Testis (tissue), 2 donors: ENCODE measurements at regions not wholly inside any gene's neighbourhood (a gene's known extent, or its start where the extent isn't known, plus 50 kb on each side); places are given as distances from the start of the nearest gene placed in this dataset.

Experiments used
- DNase-seq: peaks from one replicate; pipeline ENCODE4 v3.0.0-alpha.2; 2019
- H3K27ac ChIP-seq, 2 donors: fragments of 200-600 bp; sonication (generic); one replicate each; pipeline ENCODE4 v1.5.1; 2019
- H3K27me3 ChIP-seq: fragments of 200-600 bp; sonication (generic); one replicate; pipeline ENCODE4 v1.5.1; 2019
- H3K36me3 ChIP-seq: fragments of 200-600 bp; sonication (generic); one replicate; pipeline ENCODE4 v1.5.1; 2017; ENCODE audit warnings: low read depth; ENCODE audit errors: missing control alignments
- H3K4me1 ChIP-seq: fragments of 200-600 bp; sonication (generic); one replicate; pipeline ENCODE4 v1.5.1; 2019
- H3K4me3 ChIP-seq, 2 donors: fragments of 200-600 bp; sonication (generic); one replicate each; pipeline ENCODE4 v1.5.1; 2017 to 2019
- H3K9me3 ChIP-seq: fragments of 200-600 bp; sonication (generic); one replicate; pipeline ENCODE4 v1.5.1; 2017
- CTCF ChIP-seq, 3 experiments: fragments of 450-650 bp in 2 of 3; fragments of 200-600 bp in 1 of 3; sonication (generic) in 1 of 3; IDR thresholded peaks; one replicate each; pipeline ENCODE4 v1.5.1; 2016 to 2019; ENCODE audit warnings: antibody characterized with exemption in 3 of 3, mild to moderate bottlenecking in 2 of 3, moderate library complexity in 1 of 3
- POLR2A ChIP-seq: fragments of 450-650 bp; IDR thresholded peaks from one replicate; pipeline ENCODE4 v1.6.1; 2017; ENCODE audit warnings: antibody characterized with exemption, mild to moderate bottlenecking, moderate library complexity
- WGBS, 2 donors: methylation state at CpG; one replicate each; pipeline ENCODE4 v1.1.5; 2018; 5-methylcytosine and 5-hydroxymethylcytosine counted together
- intact Hi-C: fragments of 100-400 bp; cut with DNase I; formaldehyde crosslinking; loops from one replicate; pipeline ENCODE4 v1.15.1; 2023; ENCODE audit warnings: low total_unique reads

DNA sequence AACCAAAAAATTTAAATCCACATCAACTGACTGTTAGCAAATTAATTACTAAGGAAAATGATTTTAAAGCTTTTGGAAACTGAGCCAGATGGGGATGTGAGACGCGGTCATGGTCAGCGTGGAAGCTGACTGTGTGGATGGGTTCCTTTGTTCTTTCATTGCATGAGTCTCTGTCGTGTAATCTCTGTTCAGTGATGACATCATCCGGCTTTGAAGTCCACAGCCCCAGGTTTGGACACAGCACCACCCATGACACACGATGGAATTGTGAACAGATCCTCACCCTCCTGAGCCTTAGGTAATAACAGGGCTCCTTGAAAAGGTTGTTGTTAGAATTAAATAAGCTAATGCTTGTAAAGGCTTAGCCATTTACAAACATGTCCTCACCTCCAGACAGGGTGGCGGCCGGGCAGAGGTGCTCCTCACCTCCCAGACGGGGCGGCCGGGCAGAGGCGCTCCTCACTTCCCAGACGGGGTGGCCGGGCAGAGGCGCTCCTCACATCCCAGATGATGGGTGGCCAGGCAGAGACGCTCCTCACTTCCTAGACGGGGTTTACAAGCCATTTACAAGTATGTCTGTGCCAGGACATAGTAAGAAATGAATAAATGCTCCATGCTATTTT is 677.3 kb downstream of the TBC1D22A start:
- DNase-seq = no peak
- Histone ChIP-seq H3K4me1 (no peaks in the 10 kb centered on the region), H3K27ac (no peak overlapping the region), H3K9me3 (no peaks in the 10 kb centered on the region), H3K36me3 (no peaks in the 10 kb centered on the region), H3K4me3 (no peak overlapping the region), H3K27me3 (no peaks in the 10 kb centered on the region)
- WGBS, 2 donors = 91 to 93% methylated on average over 17 of the region's 17 CpGs
- no peak for TF ChIP-seq CTCF (IDR thresholded peaks at IDR 0.05)
- intact Hi-C loops = no loop called here

DNA sequence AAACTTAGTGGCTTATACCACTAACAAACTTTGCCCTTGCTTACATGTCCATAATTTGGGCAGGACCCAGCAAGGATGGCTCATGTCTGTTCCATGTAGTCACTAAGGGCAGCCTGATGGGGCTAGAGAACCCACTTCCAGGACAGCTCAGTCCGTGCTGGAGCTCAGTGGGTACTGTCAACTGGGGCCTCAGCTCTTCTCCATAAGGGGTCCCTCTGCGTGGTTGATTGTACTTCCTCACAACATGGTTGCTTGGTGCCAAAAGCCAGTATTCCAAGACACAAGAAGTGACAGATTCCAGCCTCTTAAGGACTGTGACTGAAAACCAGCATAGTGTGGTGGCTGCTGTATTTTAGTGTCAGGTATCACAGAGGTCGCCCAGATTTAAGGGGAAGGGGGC is 675.2 kb downstream of the TBC1D22A start:
- no peak for TF ChIP-seq CTCF (IDR thresholded peaks at IDR 0.05)
- no peak for TF ChIP-seq POLR2A
- H3K9me3 ChIP-seq = no peaks in the 10 kb centered on the region
- 60 to 71% methylated on average over 3 of the region's 3 CpGs for WGBS, 2 donors
- intact Hi-C loops = no loop called here
- H3K4me1 ChIP-seq = no peaks in the 10 kb centered on the region
- no peak overlapping the region for H3K27ac ChIP-seq
- no peak overlapping the region for H3K4me3 ChIP-seq
- H3K27me3 ChIP-seq = no peaks in the 10 kb centered on the region
- no peaks in the 10 kb centered on the region for H3K36me3 ChIP-seq
- DNase-seq = no peak

DNA sequence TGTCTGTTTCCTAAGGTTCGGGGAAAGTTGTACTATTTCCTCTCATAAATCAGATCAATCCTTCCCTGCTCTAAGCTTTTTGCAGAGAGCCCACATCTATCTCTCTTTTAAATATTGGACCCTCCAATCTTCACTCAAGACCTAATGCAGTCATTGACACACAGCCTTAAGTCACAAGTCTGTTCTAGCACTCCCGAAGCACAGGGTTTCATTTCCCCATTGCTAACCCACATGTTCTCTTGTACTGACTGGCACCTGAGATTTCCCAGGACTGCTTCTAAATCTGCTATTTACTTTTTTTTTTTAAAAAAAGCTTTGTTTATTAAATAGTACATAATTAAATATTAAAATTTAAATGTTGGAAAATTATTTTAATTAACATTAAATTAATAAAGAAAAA is 674.7 kb downstream of the TBC1D22A start:
- no peaks in the 10 kb centered on the region for H3K4me1 ChIP-seq
- DNase-seq = no peak
- no peaks in the 10 kb centered on the region for H3K36me3 ChIP-seq
- intact Hi-C loops = no loop called here
- no peak for TF ChIP-seq CTCF (IDR thresholded peaks at IDR 0.05)
- H3K27me3 ChIP-seq = no peaks in the 10 kb centered on the region
- H3K27ac ChIP-seq = no peak overlapping the region
- no peak overlapping the region for H3K4me3 ChIP-seq
- WGBS, 2 donors = 91 to 93% methylated on average over 2 of the region's 2 CpGs
- H3K9me3 ChIP-seq = no peaks in the 10 kb centered on the region

- H3K4me1 ChIP-seq = no peaks in the 10 kb centered on the region
- H3K9me3 ChIP-seq = no peaks in the 10 kb centered on the region
- intact Hi-C loops = no loop called here
- DNase-seq = no peak
- no peaks in the 10 kb centered on the region for H3K27me3 ChIP-seq
- H3K4me3 ChIP-seq = no peak overlapping the region
- WGBS, 2 donors = 88 to 89% methylated on average over 7 of the region's 7 CpGs
- no peaks in the 10 kb centered on the region for H3K36me3 ChIP-seq
- H3K27ac ChIP-seq = no peak overlapping the region
- TF ChIP-seq CTCF (IDR thresholded peaks at IDR 0.05) (no peak), POLR2A (no peak)
These were observed 673.4 kb downstream of the TBC1D22A start for GRCh38 chr22:47435826-47436225.

DNA sequence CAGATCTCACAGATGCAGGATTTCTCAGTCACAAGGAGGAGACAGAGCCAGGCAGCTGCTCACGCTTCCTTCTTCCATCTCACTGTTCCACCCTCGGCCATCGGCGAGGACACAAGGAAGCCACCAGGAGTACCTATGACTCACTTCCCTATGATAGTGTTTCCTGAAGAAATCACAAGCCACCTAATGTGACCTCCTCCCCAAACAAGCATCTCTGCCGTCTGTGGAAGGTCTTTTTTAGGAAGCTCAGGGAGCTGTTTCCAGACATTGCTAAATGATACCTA is 672.7 kb downstream of the TBC1D22A start:
- no peaks in the 10 kb centered on the region for H3K36me3 ChIP-seq
- H3K27ac ChIP-seq = no peak overlapping the region
- no peak for DNase-seq
- 64 to 65% methylated on average over 5 of the region's 5 CpGs for WGBS, 2 donors
- H3K9me3 ChIP-seq = no peaks in the 10 kb centered on the region
- no peaks in the 10 kb centered on the region for H3K4me1 ChIP-seq
- H3K4me3 ChIP-seq = no peak overlapping the region
- intact Hi-C loops = no loop called here
- H3K27me3 ChIP-seq = no peaks in the 10 kb centered on the region
- TF ChIP-seq CTCF (IDR thresholded peaks at IDR 0.05) = no peak
- TF ChIP-seq POLR2A = no peak
